Urinary bladder (tissue), 3 donors: ENCODE measurements at regions not wholly inside any gene's neighbourhood (a gene's known extent, or its start where the extent isn't known, plus 50 kb on each side); places are given as distances from the start of the nearest gene placed in this dataset.
"Not testable (repeated sequence)": the region's sequence is repeated elsewhere in the genome, so short reads cannot be mapped to it uniquely, and the experiment has no call there.

ENCODE experiments used
- DNase-seq: peaks from one replicate; pipeline ENCODE4 v3.0.0-alpha.2; 2015; ENCODE audit errors: extremely low spot score
- H3K27ac ChIP-seq: one replicate; pipeline ENCODE4 v1.5.1; 2013; ENCODE audit warnings: low read depth, mild to moderate bottlenecking, moderate library complexity
- H3K36me3 ChIP-seq: one replicate; pipeline ENCODE4 v1.6.1; 2013; ENCODE audit warnings: mild to moderate bottlenecking, moderate library complexity; ENCODE audit not compliant: insufficient read depth
- H3K4me1 ChIP-seq: one replicate; pipeline ENCODE4 v1.6.1; 2013; ENCODE audit warnings: mild to moderate bottlenecking, moderate library complexity; ENCODE audit not compliant: insufficient read depth
- H3K4me3 ChIP-seq: one replicate; pipeline ENCODE4 v1.5.1; 2013; ENCODE audit warnings: low read depth, low read length
- WGBS: extraction: QIAGEN DNeasy Blood & Tissue Kit; methylation state at CpG from one replicate; pipeline ENCODE4 v1.1.7; 2013; 5-methylcytosine and 5-hydroxymethylcytosine counted together
- donor health status: healthy with polysubstance abuse.
- donor health status: healthy.

- DNase-seq, result no peak
- Histone ChIP-seq H3K27ac (no peak overlapping the region), H3K4me1 (no peaks in the 10 kb centered on the region), H3K4me3 (no peak overlapping the region), H3K36me3 (no peaks in the 10 kb centered on the region)
These were observed 408.3 kb upstream of the MAGEC2 start for GRCh38 chrX:142613403-142613802.

- DNase-seq, H3K4me1 ChIP-seq, H3K36me3 ChIP-seq, H3K4me3 ChIP-seq, H3K27ac ChIP-seq: not testable (repeated sequence)
- 95% methylated on average over 10 of the region's 10 CpGs for WGBS
These were observed 401.5 kb upstream of the MAGEC2 start for GRCh38 chrX:142606629-142607028.

- 63% methylated on average over 5 of the region's 5 CpGs for WGBS
- no peak overlapping the region for H3K27ac ChIP-seq
These were observed 396.7 kb upstream of the MAGEC2 start for GRCh38 chrX:142601792-142602191.

GRCh38 chrX:142593361-142593862 lies 388.3 kb upstream of the MAGEC2 start:
- H3K27ac ChIP-seq, result no peak overlapping the region
- no peaks in the 10 kb centered on the region for H3K4me1 ChIP-seq
- no peak overlapping the region for H3K4me3 ChIP-seq
- WGBS, result 91% methylated on average over 7 of the region's 7 CpGs
- no peak for DNase-seq
- no peaks in the 10 kb centered on the region for H3K36me3 ChIP-seq

More at GRCh38 chrX:142601792-142602191, 396.7 kb upstream of the MAGEC2 start:
- no peak overlapping the region for H3K4me3 ChIP-seq
- DNase-seq, result no peak
- H3K36me3 ChIP-seq, result no peaks in the 10 kb centered on the region
- no peaks in the 10 kb centered on the region for H3K4me1 ChIP-seq

GRCh38 chrX:142576615-142577014 lies 371.5 kb upstream of the MAGEC2 start:
- DNase-seq, result no peak
- Histone ChIP-seq H3K27ac (no peak overlapping the region), H3K4me3 (no peak overlapping the region), H3K36me3 (no peaks in the 10 kb centered on the region), H3K4me1 (no peaks in the 10 kb centered on the region)
- WGBS, result 71% methylated on average over 3 of the region's 3 CpGs

GRCh38 chrX:142549923-142550322 lies 344.8 kb upstream of the MAGEC2 start:
- Histone ChIP-seq H3K4me1 (no peaks in the 10 kb centered on the region), H3K4me3 (no peak overlapping the region), H3K36me3 (no peaks in the 10 kb centered on the region), H3K27ac (no peak overlapping the region)
- 50% methylated on average over 3 of the region's 3 CpGs for WGBS
- DNase-seq, result no peak

- WGBS, result 89% methylated on average over 3 of the region's 3 CpGs
- Histone ChIP-seq H3K36me3 (no peaks in the 10 kb centered on the region), H3K4me3 (no peak overlapping the region), H3K27ac (no peak overlapping the region), H3K4me1 (no peaks in the 10 kb centered on the region)
- DNase-seq, result no peak
These were observed 300.7 kb upstream of the MAGEC2 start for GRCh38 chrX:142505839-142506238.

- DNase-seq, result no peak
- WGBS, result 80% methylated on average over 5 of the region's 5 CpGs
- Histone ChIP-seq H3K4me3 (no peak overlapping the region), H3K27ac (no peak overlapping the region), H3K36me3 (no peaks in the 10 kb centered on the region), H3K4me1 (no peaks in the 10 kb centered on the region)
These were observed 299.0 kb upstream of the MAGEC2 start for GRCh38 chrX:142503967-142504643.

- no peak overlapping the region for H3K4me3 ChIP-seq
- no peaks in the 10 kb centered on the region for H3K36me3 ChIP-seq
- 56% methylated on average over 2 of the region's 2 CpGs for WGBS
- no peak overlapping the region for H3K27ac ChIP-seq
- H3K4me1 ChIP-seq, result no peaks in the 10 kb centered on the region
- DNase-seq, result no peak
These were observed 297.4 kb upstream of the MAGEC2 start for GRCh38 chrX:142502441-142502840.

GRCh38 chrX:142499992-142500391 lies 294.9 kb upstream of the MAGEC2 start:
- no peaks in the 10 kb centered on the region for H3K4me1 ChIP-seq
- no peaks in the 10 kb centered on the region for H3K36me3 ChIP-seq
- no peak overlapping the region for H3K27ac ChIP-seq
- no peak for DNase-seq
- no peak overlapping the region for H3K4me3 ChIP-seq
- WGBS, result 94% methylated on average over 3 of the region's 3 CpGs

GRCh38 chrX:142483965-142484364 lies 278.9 kb upstream of the MAGEC2 start:
- WGBS, result 72% methylated on average over 2 of the region's 2 CpGs
- no peaks in the 10 kb centered on the region for H3K36me3 ChIP-seq
- H3K4me3 ChIP-seq, result no peak overlapping the region
- no peaks in the 10 kb centered on the region for H3K4me1 ChIP-seq
- no peak for DNase-seq
- no peak overlapping the region for H3K27ac ChIP-seq

GRCh38 chrX:142446349-142446748 lies 241.3 kb upstream of the MAGEC2 start:
- peak; percentile 0 for DNase-seq
- H3K4me1 ChIP-seq, result no peaks in the 10 kb centered on the region
- 74% methylated on average over 3 of the region's 3 CpGs for WGBS
- H3K4me3 ChIP-seq, result no peak overlapping the region
- H3K36me3 ChIP-seq, result no peaks in the 10 kb centered on the region
- H3K27ac ChIP-seq, result no peak overlapping the region

- no peak overlapping the region for H3K4me3 ChIP-seq
- no peaks in the 10 kb centered on the region for H3K4me1 ChIP-seq
- no peak overlapping the region for H3K27ac ChIP-seq
- DNase-seq, result no peak
- no peaks in the 10 kb centered on the region for H3K36me3 ChIP-seq
- 84% methylated on average over 5 of the region's 5 CpGs for WGBS
These were observed 223.8 kb upstream of the MAGEC2 start for GRCh38 chrX:142428916-142429315.

- H3K36me3 ChIP-seq, H3K4me1 ChIP-seq, H3K27ac ChIP-seq, DNase-seq, H3K4me3 ChIP-seq: not testable (repeated sequence)
- WGBS, result 93% methylated on average over 15 of the region's 15 CpGs
These were observed 185.9 kb upstream of the MAGEC2 start for GRCh38 chrX:142390998-142391397.

- H3K27ac ChIP-seq, result no peak overlapping the region
- no peak for DNase-seq
- H3K4me1 ChIP-seq, result no peaks in the 10 kb centered on the region
- no peaks in the 10 kb centered on the region for H3K36me3 ChIP-seq
- no peak overlapping the region for H3K4me3 ChIP-seq
- WGBS, result 58% methylated on average over 5 of the region's 5 CpGs
These were observed 158.4 kb upstream of the MAGEC2 start for GRCh38 chrX:142363501-142363900.
